SU-DHL-6 (cell line): ENCODE measurements at regions not wholly inside any gene's neighbourhood (a gene's known extent, or its start where the extent isn't known, plus 50 kb on each side); places are given as distances from the start of the nearest gene placed in this dataset.
"Not testable (repeated sequence)": the region's sequence is repeated elsewhere in the genome, so short reads cannot be mapped to it uniquely, and the experiment has no call there.

Source experiments
- CTCF ChIP-seq: fragments of 200-600 bp; sonication (generic); IDR thresholded peaks from one replicate; pipeline ENCODE4 v1.5.1; 2017; ENCODE audit warnings: antibody characterized with exemption, mild to moderate bottlenecking, low read length, moderate library complexity; ENCODE audit not compliant: insufficient read depth, poor library complexity, severe bottlenecking
- EZH2phosphoT487 ChIP-seq: fragments of 200-600 bp; sonication (generic), shearing (Covaris generic); conservative IDR thresholded peaks from 2 replicates; pipeline ENCODE4 v1.6.1; 2018; ENCODE audit warnings: mild to moderate bottlenecking, antibody characterized with exemption, low read length, moderate library complexity, mixed read lengths

- TF ChIP-seq CTCF, EZH2phosphoT487: not testable (repeated sequence)
Measured at GRCh38 chr6:6879586-6879974, 228.2 kb upstream of the RREB1 start.
